ENCODE measurements at regions not wholly inside any gene's neighbourhood (a gene's known extent, or its start where the extent isn't known, plus 50 kb on each side); places are given as distances from the start of the nearest gene placed in this dataset.

- Histone ChIP-seq H3K27me3 (ENCODE audit: control insufficient read depth, extremely low read depth, insufficient read depth, low read length) (no peaks in the 10 kb centered on the region), H3K4me2 (ENCODE audit: control insufficient read depth, extremely low read depth, insufficient read depth, low read depth, low read length) (no peak overlapping the region), H3K9me1 (ENCODE audit: control insufficient read depth, extremely low read depth, insufficient read depth, low read length) (no peaks in the 10 kb centered on the region), H3K9ac (ENCODE audit: control insufficient read depth, extremely low read depth, insufficient read depth, low read length) (no peak overlapping the region), H2AFZ (ENCODE audit: control insufficient read depth, low read length) (no peak overlapping the region), H3K4me3 (ENCODE audit: control insufficient read depth in 2 of 3, extremely low read depth in 1 of 3, insufficient read depth in 2 of 3, low read depth in 1 of 3, low read length in 3 of 3) (no peak overlapping the region), H4K20me1 (ENCODE audit: control insufficient read depth, extremely low read depth, insufficient read depth, low read length) (no peaks in the 10 kb centered on the region), H3K27ac (ENCODE audit: control insufficient read depth, insufficient read depth, low read length) (no peak overlapping the region), H3K4me1 (ENCODE audit: control insufficient read depth, extremely low read depth, insufficient read depth, low read length) (no peaks in the 10 kb centered on the region), H3K79me2 (ENCODE audit: control insufficient read depth, insufficient read depth, low read length) (no peaks in the 10 kb centered on the region), H3K9me3 (ENCODE audit: control insufficient read depth, low read depth, low read length) (no peaks in the 10 kb centered on the region), H3K36me3 (ENCODE audit: control insufficient read depth in 2 of 2, extremely low read depth in 1 of 2, insufficient read depth in 2 of 2, low read length in 2 of 2) (no peaks in the 10 kb centered on the region)
- no peak for TF ChIP-seq CTCF (optimal IDR thresholded peaks at IDR 0.05 in 1 of 3, IDR thresholded peaks at IDR 0.05 in 1 of 3, conservative IDR thresholded peaks at IDR 0.05 in 1 of 3; ENCODE audit: extremely low read depth in 1 of 3, insufficient read depth in 2 of 3, low read length in 3 of 3)
- TF ChIP-seq EZH2 (IDR thresholded peaks at IDR 0.05; ENCODE audit: low read length): no peak
- dilution Hi-C loops (cut with MboI; ENCODE audit: extremely low pct_ligation_motif_present, low sequenced_read_pairs): no loop called here
- DNase-seq (ENCODE audit: low read depth, low spot score): no peak
- FAIRE-seq: no peak
Measured at GRCh38 chr21:36624105-36624504, 74.8 kb upstream of the SIM2 start.

- dilution Hi-C loops (cut with MboI; ENCODE audit: extremely low pct_ligation_motif_present, low sequenced_read_pairs): no loop called here
- no peaks in the 10 kb centered on the region for H3K9me3 ChIP-seq (ENCODE audit: control insufficient read depth, low read depth, low read length)
- no peak for DNase-seq (ENCODE audit: low read depth, low spot score)
- no peaks in the 10 kb centered on the region for H3K27me3 ChIP-seq (ENCODE audit: control insufficient read depth, extremely low read depth, insufficient read depth, low read length)
- H2AFZ ChIP-seq (ENCODE audit: control insufficient read depth, low read length): no peak overlapping the region
- no peak overlapping the region for H3K4me3 ChIP-seq (ENCODE audit: control insufficient read depth in 2 of 3, extremely low read depth in 1 of 3, insufficient read depth in 2 of 3, low read depth in 1 of 3, low read length in 3 of 3)
- H3K9ac ChIP-seq (ENCODE audit: control insufficient read depth, extremely low read depth, insufficient read depth, low read length): no peak overlapping the region
- H3K27ac ChIP-seq (ENCODE audit: control insufficient read depth, insufficient read depth, low read length): no peak overlapping the region
- TF ChIP-seq EZH2 (IDR thresholded peaks at IDR 0.05; ENCODE audit: low read length) (no peak), CTCF (optimal IDR thresholded peaks at IDR 0.05 in 1 of 3, IDR thresholded peaks at IDR 0.05 in 1 of 3, conservative IDR thresholded peaks at IDR 0.05 in 1 of 3; ENCODE audit: extremely low read depth in 1 of 3, insufficient read depth in 2 of 3, low read length in 3 of 3) (no peak)
- no peaks in the 10 kb centered on the region for H3K9me1 ChIP-seq (ENCODE audit: control insufficient read depth, extremely low read depth, insufficient read depth, low read length)
- no peaks in the 10 kb centered on the region for H3K4me1 ChIP-seq (ENCODE audit: control insufficient read depth, extremely low read depth, insufficient read depth, low read length)
- no peaks in the 10 kb centered on the region for H3K36me3 ChIP-seq (ENCODE audit: control insufficient read depth in 2 of 2, extremely low read depth in 1 of 2, insufficient read depth in 2 of 2, low read length in 2 of 2)
- H3K4me2 ChIP-seq (ENCODE audit: control insufficient read depth, extremely low read depth, insufficient read depth, low read depth, low read length): no peak overlapping the region
- H4K20me1 ChIP-seq (ENCODE audit: control insufficient read depth, extremely low read depth, insufficient read depth, low read length): no peaks in the 10 kb centered on the region
- H3K79me2 ChIP-seq (ENCODE audit: control insufficient read depth, insufficient read depth, low read length): no peaks in the 10 kb centered on the region
- FAIRE-seq: no peak
Measured at GRCh38 chr21:36626791-36627190, 72.1 kb upstream of the SIM2 start.

All from keratinocyte (primary cell).